NCI-H2081 treated with DMSO at 0.1 percent for 48 hours (cell line): ENCODE measurements at regions not wholly inside any gene's neighbourhood (a gene's known extent, or its start where the extent isn't known, plus 50 kb on each side); places are given as distances from the start of the nearest gene placed in this dataset.

Experiments used
- DNase-seq: peaks from one replicate; lab custom pipeline; 2025; lab: John Stamatoyannopoulos, UW

- DNase-seq, result no peak
These were observed 103.3 kb upstream of the B3GAT1 start for GRCh38 chr11:134515081-134515960.

- no peak for DNase-seq
These were observed 102.4 kb upstream of the B3GAT1 start for GRCh38 chr11:134514354-134514951.

DNA sequence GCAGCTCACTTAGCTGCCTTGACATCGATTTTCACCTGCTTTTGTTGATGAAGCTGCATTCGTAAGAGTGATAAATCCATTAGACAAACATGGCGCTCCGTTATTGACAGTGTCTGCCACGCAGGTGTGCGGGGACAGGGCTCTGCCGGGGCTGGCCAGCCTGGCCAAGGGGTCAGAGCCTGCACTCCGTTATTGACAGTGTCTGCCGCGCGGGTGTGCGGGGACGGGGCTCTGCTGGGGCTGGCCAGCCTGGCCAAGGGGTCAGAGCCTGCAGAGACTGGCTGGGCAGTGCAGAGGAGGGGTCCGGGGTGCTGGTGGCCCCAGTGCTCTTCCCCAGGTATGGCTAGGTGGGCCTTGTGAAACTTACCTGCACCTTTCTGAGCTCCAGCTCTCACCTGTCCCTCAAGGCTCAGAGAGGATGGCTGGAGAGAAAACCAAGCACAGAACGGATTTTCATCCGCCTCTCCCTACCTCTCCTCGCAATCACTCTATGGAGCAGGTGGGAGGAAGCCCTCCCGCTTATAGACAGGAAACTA is 101.6 kb upstream of the B3GAT1 start:
- DNase-seq, result no peak

DNA sequence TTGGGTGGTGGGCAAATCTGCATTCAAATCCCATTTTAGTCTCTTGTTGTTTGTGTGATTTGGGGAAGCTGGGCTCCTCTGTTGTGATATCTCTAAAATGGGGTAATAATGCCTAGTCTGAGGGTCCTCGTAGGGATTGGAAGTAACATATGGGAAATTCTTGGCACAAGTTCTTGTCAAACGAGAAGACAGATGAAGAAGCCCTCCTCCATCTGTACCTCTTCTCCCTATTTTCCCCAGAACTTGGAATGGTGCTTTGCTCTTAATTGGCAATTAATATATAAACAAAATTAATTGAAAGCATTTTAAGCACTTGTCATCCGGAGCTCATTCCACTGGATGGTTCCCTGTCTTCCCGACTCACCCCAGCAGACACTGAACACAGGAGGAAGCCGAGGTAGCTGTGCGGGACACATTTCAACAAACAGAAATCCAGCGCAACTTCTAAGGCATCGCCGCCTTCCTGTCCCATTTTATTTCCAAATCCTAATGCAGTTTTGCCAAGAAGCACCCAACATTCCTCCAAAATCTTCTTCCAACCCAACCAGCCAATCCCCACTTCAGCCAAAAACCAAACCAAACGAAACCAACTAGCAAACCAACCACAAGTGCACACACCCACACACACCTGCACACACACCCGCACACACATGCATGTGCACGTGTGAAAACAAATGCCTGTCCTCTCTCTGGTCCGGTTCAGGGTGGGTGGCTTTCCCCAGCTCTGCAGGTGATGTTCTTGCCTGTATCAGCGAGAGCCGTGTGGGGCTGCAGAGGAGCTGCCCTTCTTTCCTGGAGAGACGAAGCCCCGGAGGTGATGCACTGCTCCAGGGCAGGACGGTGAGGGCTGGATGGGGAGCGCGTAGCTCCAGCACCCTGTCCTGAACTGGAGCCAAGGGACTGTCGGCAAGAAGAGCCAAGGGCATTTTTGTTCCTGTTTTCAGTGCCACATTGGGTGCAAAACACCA is 100.8 kb upstream of the B3GAT1 start:
- no peak for DNase-seq

DNA sequence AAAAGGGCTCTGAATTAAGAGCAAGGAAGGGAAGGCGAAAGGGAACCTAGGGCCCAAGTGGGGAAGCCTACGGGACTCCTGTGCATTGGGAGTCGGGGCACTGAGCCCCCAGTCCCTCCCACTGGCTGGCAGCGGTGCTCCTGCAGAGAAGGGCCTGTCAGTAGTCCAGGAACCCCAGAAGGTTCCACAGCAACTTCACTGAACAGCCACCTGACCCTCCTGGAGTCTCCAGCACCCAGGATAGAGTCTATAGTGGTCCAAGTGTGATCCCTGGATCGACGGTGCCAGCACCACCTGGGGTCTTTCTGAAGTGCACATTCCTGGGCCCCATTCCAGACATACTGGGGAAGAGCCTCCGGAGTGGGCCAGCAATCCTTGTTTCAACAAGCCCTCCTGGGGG is 100.0 kb upstream of the B3GAT1 start:
- no peak for DNase-seq

- no peak for DNase-seq
These were observed 99.2 kb upstream of the B3GAT1 start for GRCh38 chr11:134511255-134511654.

DNA sequence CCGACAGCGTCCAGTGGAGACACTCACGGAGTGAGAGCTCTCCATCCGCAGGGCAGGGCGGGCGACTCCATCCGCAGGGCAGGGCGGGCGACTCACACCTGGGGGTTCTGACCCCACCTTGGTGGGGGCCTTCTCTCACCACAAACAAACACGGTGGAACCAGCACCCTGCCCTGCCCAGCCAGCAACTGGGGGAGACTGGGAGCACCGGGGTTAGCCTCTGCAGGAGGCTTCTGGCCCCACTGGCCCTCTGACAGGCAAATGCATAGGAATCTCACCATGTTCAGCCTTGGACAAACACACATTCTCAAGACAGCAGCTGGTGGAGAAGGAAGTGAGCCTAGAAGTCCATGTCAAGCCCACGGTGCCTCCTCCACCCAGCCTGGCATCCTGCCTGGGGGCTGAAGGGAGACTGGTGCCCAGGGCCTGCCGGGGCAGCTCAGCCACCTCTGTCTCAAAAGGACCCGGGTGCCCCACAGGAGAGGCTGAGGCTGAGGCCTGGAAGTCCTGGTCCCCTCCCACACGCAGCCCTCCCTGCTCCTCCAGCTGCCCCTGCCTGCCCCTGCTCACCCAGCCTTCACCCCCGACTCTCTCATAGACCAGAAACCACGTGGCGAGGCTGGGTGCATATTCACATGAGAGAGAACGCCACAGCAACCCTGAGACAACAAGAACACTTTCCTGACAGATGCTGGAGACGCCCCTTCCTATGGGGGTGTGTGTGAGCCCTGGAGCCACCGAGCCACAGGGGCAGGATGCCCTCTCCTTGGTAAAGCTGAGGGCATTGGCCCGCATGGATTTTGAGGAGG is 98.4 kb upstream of the B3GAT1 start:
- DNase-seq, result no peak

DNA sequence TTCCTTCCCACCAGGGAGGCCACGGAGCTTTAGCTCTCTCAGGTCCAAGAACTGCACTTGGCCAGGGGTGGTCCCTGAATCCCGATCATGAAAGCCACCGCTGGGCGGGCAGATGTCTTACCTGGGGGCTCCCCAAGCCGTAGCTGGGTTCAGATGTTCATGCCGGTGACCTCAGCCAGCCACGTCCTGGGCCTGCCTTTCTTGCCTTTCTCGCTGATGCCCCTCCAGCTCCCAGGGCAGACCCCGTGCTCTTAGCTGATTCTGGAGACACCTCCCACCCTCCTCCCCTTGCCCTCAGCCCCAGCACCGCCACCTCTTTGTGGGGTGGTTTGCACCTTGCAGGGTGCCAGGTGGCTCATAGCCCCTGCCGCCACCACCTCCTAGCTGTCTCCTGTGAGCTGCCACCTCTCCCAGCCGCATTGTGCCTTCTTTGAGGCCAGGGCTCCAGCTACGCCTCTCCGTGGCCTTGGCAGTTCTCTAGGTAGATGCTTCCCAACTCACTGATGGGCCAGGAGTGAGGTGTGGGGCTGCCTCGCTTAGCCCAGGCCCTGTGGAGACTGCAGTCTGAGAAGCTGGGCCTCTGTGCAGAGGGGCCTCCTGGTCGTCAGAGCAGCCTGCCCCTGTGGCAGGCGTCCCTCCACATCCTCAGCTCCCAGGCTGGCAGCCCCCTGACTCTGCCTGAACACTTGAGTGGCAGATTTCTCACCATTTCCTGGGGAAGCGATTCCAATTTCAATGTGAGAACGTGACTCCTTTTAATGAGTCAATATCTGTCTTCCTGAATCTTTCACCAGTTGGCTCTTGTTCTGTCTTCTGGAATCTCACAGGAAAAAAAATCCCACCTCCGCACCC is 97.6 kb upstream of the B3GAT1 start:
- no peak for DNase-seq

GRCh38 chr11:134508219-134508990 is 96.4 kb upstream of the B3GAT1 start:
- DNase-seq, result no peak

DNA sequence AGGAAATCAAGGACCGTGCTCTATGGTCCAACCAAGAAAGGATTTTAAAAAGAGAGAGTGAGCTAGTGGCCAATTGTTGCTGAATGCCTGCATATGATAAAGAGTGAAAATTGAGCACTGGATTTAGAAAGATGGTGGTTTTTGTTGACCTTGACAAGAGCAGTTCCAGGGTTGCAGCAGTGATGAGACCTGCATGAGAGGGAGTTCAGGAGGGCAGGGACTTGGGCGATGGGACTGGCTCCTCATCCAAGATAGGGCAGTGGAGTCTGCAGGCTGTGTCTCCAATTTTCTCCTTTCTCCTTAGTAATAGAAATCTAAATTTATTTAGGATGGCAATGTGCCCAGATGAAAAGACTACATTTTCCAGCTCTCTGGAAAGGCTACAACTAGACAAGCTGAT is 94.0 kb upstream of the B3GAT1 start:
- DNase-seq, result no peak

DNA sequence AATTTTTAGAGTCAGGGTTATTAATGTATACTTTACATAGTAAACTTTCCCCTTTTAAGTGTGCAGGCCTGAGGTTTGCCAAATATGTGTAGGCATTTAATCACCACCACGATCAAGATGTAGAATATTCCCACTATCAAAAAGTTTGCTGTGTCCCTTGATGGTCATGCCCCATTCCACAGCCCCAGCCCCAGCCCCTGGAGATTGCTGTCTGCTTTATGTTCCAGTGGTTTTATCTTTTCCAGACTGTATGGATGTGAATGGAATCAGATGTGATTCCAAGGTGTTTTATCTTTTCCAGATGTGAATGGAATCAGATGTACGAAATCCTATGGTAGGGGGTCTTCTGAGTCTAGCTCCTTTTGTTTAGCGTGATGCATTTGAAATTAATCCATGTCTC is 93.1 kb upstream of the B3GAT1 start:
- DNase-seq, result no peak

DNA sequence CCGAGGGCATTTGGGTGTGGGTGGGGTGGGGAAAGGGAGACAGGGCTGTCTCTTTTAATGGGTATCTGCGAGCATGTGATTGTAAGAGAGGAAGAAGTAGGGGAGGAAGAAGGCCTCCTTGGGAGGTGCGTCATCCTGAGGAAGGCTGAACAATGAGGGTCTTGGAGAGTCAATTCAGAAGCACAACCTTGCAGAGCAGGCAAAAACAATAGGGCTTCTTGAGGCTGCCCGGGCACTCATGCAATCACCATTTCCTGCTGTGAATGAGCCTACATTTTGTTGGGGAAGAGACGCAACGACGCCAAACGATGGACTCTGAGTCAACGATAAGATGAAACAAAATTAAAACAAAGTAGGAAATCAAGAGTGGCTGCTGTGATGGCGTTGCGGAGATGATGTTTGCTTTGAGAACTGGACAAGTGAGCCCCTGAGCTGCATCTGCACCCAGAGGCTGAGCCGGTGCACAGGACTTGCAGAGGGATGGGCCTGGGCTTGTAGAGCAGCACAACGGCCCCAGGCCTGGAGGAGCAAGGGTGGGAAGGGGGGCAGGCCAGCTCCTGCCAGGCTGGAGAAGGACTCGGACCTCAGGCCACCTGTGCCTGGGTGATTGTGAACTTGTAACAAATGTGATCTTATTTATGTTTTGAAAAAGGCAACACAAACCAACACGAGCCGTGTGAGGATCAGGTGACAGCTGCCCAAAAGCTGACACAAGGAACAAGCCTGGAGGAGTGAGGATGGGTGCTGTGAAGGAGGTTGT is 92.3 kb upstream of the B3GAT1 start:
- no peak for DNase-seq

DNA sequence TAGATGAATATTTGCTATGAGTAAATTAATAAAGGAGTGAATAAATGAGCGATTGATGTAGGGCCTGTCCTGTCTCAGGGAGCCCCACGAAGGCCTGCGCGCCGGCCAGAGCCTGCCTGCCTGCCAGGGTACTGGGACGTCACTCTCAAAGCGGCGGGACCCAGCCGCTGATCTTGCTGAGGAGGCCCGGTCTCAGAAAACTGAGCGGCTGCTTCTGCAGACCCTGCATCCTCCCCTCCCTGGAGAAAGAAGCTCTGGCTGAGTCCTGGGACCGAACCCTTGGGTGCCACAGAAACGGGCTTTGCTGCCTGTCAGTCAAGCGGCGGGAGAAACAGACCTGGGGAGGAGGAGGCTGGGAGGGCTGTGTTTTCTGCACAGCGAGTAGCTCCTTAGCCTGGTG is 91.6 kb upstream of the B3GAT1 start:
- DNase-seq, result no peak

- DNase-seq, result no peak
These were observed 91.1 kb upstream of the B3GAT1 start for GRCh38 chr11:134503100-134503499.

- DNase-seq, result no peak
These were observed 90.1 kb upstream of the B3GAT1 start for GRCh38 chr11:134502153-134502550.

- no peak for DNase-seq
These were observed 89.5 kb upstream of the B3GAT1 start for GRCh38 chr11:134501406-134502152.

- no peak for DNase-seq
These were observed 88.6 kb upstream of the B3GAT1 start for GRCh38 chr11:134500621-134501020.

DNA sequence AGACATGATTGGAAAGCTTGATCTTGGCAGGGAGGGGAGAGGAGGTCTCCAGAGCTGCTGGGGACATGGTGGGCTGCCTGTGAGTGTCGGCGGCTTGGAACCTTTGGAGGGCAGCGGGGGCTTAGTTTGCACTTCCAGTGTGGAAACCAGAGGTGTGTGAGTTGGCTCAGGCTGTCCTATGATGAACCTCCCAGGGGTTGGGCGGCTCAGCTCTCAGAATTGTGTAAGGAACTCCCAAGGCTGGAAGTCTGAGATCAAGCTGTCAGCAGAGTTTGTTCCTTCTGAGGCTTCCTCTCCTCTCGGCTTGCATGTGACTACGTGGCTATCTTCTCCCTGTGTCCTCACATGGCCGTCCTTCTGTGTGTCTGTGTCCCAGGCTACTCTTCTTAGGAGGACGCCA is 87.9 kb upstream of the B3GAT1 start:
- no peak for DNase-seq
